AG09319 (cell line): ENCODE measurements at regions not wholly inside any gene's neighbourhood (a gene's known extent, or its start where the extent isn't known, plus 50 kb on each side); places are given as distances from the start of the nearest gene placed in this dataset.

Experiments
- DNase-seq: peaks from one replicate; pipeline ENCODE4 v3.0.0-alpha.2; 2010; ENCODE audit warnings: low read depth; ENCODE audit errors: extremely low read depth
- TF ChIP-seq, protein P1 (sequence below): IDR thresholded peaks from 2 replicates; pipeline ENCODE4 v1.5.1; 2011; ENCODE audit warnings: low read depth, mild to moderate bottlenecking, inconsistent platforms, low read length, moderate library complexity

DNA sequence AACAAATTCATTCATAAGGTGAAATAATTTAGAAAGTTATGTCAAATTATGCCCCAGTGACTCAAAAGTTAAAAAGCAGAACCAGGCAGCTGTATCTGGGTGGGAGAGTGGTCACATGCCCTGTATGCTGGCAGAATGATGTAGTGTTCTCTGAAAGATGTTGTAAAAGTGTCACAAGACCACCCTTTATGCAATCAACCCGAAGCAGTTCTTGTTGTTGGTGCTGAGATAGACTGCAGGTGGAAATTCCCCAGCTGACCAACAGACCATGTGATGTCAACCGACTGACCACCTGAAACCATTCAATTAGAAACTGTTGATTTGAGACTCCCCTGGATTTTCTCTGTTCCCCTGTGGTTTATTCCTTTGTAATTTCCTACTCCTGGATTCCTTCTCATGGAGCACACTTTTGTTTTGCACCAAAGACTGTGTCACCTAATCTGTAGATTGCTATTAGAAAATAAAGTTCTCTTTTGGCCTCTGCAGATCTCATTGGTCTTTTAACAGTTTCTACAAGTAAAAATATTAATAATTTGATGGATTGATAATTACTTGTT, 1341.3 kb upstream of the LRRTM1 start:
- TF ChIP-seq, protein P1, sequence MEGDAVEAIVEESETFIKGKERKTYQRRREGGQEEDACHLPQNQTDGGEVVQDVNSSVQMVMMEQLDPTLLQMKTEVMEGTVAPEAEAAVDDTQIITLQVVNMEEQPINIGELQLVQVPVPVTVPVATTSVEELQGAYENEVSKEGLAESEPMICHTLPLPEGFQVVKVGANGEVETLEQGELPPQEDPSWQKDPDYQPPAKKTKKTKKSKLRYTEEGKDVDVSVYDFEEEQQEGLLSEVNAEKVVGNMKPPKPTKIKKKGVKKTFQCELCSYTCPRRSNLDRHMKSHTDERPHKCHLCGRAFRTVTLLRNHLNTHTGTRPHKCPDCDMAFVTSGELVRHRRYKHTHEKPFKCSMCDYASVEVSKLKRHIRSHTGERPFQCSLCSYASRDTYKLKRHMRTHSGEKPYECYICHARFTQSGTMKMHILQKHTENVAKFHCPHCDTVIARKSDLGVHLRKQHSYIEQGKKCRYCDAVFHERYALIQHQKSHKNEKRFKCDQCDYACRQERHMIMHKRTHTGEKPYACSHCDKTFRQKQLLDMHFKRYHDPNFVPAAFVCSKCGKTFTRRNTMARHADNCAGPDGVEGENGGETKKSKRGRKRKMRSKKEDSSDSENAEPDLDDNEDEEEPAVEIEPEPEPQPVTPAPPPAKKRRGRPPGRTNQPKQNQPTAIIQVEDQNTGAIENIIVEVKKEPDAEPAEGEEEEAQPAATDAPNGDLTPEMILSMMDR, result no peak

DNA sequence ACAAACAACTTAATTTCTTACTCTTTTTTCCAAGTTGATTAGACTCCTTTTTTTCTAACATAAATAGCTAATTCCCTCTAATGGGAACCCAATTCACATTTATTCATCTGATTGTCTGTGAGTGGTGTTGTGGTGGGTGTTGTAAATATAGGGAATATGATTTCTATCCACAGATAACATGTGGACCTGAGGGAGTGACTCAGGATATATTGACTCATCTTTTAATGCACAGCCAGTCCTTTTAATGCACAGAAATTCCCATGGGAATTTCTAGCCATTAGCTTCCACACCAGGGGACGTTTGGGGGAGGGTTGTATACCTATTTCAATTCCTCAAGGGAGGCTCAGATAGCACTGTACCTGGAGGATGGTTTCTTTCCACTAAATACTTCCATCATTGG, 1339.6 kb upstream of the LRRTM1 start:
- DNase-seq, result no peak
- TF ChIP-seq, protein P1, result no peak

More for the DNA sequence above, 1341.3 kb upstream of the LRRTM1 start:
- DNase-seq, result no peak

DNA sequence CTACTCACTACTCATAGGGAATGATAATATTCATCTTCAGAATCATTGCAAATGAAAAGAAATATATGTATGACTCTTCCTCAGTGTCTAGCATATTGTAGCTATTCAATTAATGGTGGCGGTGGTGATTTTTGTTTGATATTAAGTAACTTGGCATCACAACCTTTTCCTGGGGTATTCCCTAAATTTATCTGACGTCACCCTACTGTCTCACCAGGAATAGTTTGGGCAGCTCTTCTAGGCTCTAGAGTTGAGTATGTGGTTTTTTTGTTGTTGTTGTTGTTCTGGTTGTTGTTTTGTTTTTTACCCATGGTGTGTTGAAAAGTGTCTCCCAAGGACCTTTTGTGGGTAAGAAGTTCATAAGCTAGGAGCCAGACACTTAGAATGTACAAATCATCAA, 1320.3 kb upstream of the LRRTM1 start:
- no peak for DNase-seq
- TF ChIP-seq, protein P1, result no peak

DNA sequence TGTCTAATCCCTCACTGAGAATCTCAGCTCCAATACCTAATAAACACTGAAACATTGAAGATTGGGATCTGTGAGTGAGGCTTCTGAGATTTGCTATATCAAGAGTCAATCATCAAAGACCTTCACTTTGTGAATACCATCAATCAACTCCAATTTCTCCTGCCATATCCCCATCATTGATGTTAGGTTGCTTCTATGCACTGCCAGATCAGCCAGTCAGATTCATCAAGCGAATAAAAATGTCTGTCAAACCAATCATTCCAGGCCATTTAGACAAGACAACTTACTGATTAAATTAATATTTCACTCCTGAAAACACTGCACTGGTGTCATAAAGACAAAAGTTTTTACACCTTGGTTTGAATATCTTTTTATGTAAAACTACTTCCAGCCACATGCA, 1295.5 kb upstream of the LRRTM1 start:
- no peak for DNase-seq

DNA sequence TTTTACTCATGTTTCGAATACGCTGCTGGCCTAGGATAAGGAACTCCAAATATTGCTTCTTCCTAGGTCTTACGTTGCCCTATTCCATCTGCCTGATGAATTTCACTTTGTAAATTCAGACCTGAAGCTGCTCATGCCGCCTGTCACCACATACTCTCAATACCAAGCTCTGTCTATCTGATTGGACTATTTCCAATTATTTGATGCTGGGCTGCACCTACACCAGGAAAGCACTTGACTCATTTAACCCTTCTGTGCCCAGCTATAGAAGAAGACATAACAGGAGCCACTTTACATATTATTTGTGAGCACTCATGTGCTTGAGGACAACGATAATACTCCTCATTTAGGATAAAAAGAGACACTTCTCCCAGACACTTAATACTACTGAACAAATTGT, 1293.9 kb upstream of the LRRTM1 start:
- DNase-seq, result no peak
- TF ChIP-seq, protein P1, result no peak

More for the DNA sequence above, 1295.5 kb upstream of the LRRTM1 start:
- TF ChIP-seq, protein P1, result no peak

DNA sequence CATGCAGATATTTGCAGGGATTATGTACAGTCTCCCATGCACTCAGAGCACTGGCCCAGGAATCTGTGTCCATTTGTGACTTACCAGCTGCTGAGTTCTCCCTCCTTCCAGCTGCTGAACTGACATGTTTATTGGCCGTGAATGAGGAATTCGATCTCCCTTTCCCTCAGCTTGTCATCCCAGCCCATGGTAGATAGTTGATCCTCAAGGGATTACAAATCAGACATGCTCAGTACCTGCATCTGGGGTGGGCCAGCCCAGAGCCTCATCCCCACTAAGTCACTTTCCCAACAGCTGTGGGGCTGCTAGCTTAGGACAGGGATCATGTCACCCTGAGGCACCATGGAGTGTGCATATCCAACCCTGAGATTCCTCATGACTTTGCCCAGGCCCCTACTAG, 1284.9 kb upstream of the LRRTM1 start:
- no peak for DNase-seq
- TF ChIP-seq, protein P1, result no peak

DNA sequence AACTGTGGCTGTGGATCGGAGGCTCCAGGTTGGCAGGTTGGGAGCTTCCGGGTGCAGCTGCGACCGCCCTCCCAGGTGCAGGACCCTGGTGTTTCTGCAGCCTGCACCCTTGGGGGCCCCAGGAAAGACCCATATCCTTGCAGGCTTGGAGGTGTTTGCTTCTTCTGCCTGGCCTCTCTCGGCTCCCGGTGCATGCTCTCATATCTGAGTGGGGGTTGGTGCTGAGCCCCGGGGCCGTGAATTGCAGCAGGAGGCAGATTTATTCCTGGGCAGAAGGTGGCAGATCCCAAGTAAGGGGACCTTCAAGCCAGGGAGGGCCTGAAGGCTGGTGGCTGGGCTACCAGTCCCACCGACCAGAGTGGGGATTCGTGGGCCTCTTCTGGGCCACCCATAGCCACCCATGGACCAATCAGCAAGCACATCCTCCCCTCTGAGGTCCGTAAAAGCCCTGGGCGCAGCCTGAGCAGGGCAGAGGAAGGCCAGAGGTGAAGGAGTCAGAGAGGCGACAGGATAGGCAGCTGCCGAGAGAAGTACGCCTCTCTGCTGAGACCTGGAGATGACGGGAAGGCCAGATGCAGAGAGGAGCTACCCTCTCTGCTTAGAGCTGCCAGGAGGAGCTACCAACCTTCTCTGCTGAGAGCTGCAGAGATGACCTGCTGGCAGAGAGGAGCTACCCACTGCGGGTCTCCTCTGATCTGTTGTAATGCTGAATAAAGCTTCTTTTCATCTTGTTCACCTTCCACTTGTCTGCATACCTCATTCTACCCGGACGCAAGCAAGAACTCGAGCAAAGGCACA, 1279.0 kb upstream of the LRRTM1 start:
- no peak for DNase-seq
- TF ChIP-seq, protein P1, result no peak
